Lower lobe of right lung (tissue), 2 donors: ENCODE measurements at regions not wholly inside any gene's neighbourhood (a gene's known extent, or its start where the extent isn't known, plus 50 kb on each side); places are given as distances from the start of the nearest gene placed in this dataset.

Experiments
- ATAC-seq, 2 donors: fragments of 200-7000 bp; cut with Tn5 transposase; one replicate each; pipeline ENCODE4 v1.9.1; 2020 to 2022; ENCODE audit warnings: mild to moderate bottlenecking in 2 of 2, moderate library complexity in 2 of 2
- DNase-seq: peaks from one replicate; pipeline ENCODE4 v3.0.0-alpha.2; 2020
- H3K27ac ChIP-seq: fragments of 200-600 bp; one replicate; pipeline ENCODE4 v1.8.0; 2022
- H3K27me3 ChIP-seq: fragments of 200-600 bp; one replicate; pipeline ENCODE4 v1.8.0; 2022; ENCODE audit warnings: low read depth
- H3K36me3 ChIP-seq: fragments of 200-600 bp; one replicate; pipeline ENCODE4 v1.8.0; 2022; ENCODE audit warnings: mild to moderate bottlenecking
- H3K4me1 ChIP-seq: fragments of 200-600 bp; one replicate; pipeline ENCODE4 v1.8.0; 2022
- H3K4me3 ChIP-seq: fragments of 200-600 bp; one replicate; pipeline ENCODE4 v1.8.0; 2022; ENCODE audit warnings: mild to moderate bottlenecking
- H3K9me3 ChIP-seq: fragments of 200-600 bp; one replicate; pipeline ENCODE4 v1.8.0; 2022
- intact Hi-C: fragments of 100-400 bp; cut with DNase I; formaldehyde crosslinking; loops from one replicate; pipeline ENCODE4 v1.11.0; 2022
- TF ChIP-seq, protein P1 (sequence below): fragments of 200-600 bp; IDR thresholded peaks from one replicate; pipeline ENCODE4 v1.8.0; 2022; ENCODE audit warnings: antibody characterized with exemption, mild to moderate bottlenecking
- donor health status: DM: no; HTN: yes; CAD: no; lungs with severe emphysema.

- Histone ChIP-seq H3K4me3 (no peak overlapping the region), H3K27ac (no peak overlapping the region), H3K9me3 (no peaks in the 10 kb centered on the region), H3K36me3 (no peaks in the 10 kb centered on the region), H3K4me1 (no peaks in the 10 kb centered on the region), H3K27me3 (peaks cover 3% of the 10 kb centered on the region)
- ATAC-seq = no peak
- no peak for DNase-seq
- TF ChIP-seq, protein P1, sequence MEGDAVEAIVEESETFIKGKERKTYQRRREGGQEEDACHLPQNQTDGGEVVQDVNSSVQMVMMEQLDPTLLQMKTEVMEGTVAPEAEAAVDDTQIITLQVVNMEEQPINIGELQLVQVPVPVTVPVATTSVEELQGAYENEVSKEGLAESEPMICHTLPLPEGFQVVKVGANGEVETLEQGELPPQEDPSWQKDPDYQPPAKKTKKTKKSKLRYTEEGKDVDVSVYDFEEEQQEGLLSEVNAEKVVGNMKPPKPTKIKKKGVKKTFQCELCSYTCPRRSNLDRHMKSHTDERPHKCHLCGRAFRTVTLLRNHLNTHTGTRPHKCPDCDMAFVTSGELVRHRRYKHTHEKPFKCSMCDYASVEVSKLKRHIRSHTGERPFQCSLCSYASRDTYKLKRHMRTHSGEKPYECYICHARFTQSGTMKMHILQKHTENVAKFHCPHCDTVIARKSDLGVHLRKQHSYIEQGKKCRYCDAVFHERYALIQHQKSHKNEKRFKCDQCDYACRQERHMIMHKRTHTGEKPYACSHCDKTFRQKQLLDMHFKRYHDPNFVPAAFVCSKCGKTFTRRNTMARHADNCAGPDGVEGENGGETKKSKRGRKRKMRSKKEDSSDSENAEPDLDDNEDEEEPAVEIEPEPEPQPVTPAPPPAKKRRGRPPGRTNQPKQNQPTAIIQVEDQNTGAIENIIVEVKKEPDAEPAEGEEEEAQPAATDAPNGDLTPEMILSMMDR = no peak
- intact Hi-C loops = no loop called here
Measured at GRCh38 chr21:38203229-38203628, 53.6 kb upstream of the KCNJ15 start.

- H3K4me3 ChIP-seq = no peak overlapping the region
- H3K4me1 ChIP-seq = no peaks in the 10 kb centered on the region
- ATAC-seq = no peak
- no peaks in the 10 kb centered on the region for H3K9me3 ChIP-seq
- no peak for DNase-seq
- no peaks in the 10 kb centered on the region for H3K36me3 ChIP-seq
- peaks cover 3% of the 10 kb centered on the region for H3K27me3 ChIP-seq
- H3K27ac ChIP-seq = no peak overlapping the region
- TF ChIP-seq, protein P1 = no peak
- intact Hi-C loops = no loop called here
Measured at GRCh38 chr21:38205940-38206339, 50.9 kb upstream of the KCNJ15 start.

DNA sequence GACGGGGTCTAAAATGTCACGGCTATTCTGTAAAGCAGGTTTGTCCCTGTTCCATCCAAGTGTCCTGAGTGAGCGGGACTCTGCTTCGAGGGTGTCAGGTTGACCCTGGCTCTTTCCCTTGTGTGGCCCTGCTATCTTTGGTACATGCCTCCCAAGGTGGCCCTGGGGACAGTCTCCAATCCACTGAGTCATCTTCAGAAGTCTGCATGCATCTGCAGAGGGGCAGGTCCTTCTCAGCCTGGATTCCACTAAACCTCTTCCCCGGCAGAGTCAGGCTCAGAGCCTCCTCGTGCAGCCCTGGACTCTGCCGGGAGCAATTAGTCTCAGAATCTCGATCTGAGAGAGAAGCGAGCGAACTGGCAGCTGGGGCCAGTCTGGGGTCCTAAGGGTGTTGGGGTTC is 50.1 kb upstream of the KCNJ15 start:
- no peak overlapping the region for H3K4me3 ChIP-seq
- peaks cover 3% of the 10 kb centered on the region for H3K27me3 ChIP-seq
- H3K36me3 ChIP-seq = no peaks in the 10 kb centered on the region
- ATAC-seq = no peak
- H3K4me1 ChIP-seq = no peaks in the 10 kb centered on the region
- H3K27ac ChIP-seq = no peak overlapping the region
- no peak for DNase-seq
- TF ChIP-seq, protein P1 = no peak
- intact Hi-C loops = no loop called here
- H3K9me3 ChIP-seq = no peaks in the 10 kb centered on the region
